Cardiac muscle cell (in vitro differentiated cells and primary cell): ENCODE measurements at regions not wholly inside any gene's neighbourhood (a gene's known extent, or its start where the extent isn't known, plus 50 kb on each side); places are given as distances from the start of the nearest gene placed in this dataset.

Experiments used
- DNase-seq, 2 donors: peaks; one replicate each; pipeline versions ENCODE4 v3.0.0 to v3.0.0-alpha.2; 2010 to 2017; ENCODE audit warnings: low read depth in 1 of 2, low spot score in 1 of 2
- H3K27ac ChIP-seq: fragments of 200-600 bp; sonication (generic); 2 replicates; pipeline ENCODE4 v1.5.1; 2016
- H3K27me3 ChIP-seq: fragments of 200-600 bp; sonication (generic); 2 replicates; pipeline ENCODE4 v1.6.0; 2016; ENCODE audit warnings: control low read depth
- H3K36me3 ChIP-seq: fragments of 200-600 bp; sonication (generic); 2 replicates; pipeline ENCODE4 v1.5.1; 2016; ENCODE audit warnings: control low read depth
- H3K4me1 ChIP-seq: fragments of 200-600 bp; sonication (generic); 2 replicates; pipeline ENCODE4 v1.8.1; 2017; ENCODE audit warnings: low read depth, mild to moderate bottlenecking, mixed run types
- H3K4me3 ChIP-seq: fragments of 200-600 bp; sonication (generic); 2 replicates; pipeline ENCODE4 v1.5.1; 2016; ENCODE audit warnings: mild to moderate bottlenecking
- H3K9me3 ChIP-seq: fragments of 200-600 bp; sonication (generic); 2 replicates; pipeline ENCODE4 v1.5.1; 2017; ENCODE audit warnings: low read depth, mild to moderate bottlenecking, control low read depth
- CTCF ChIP-seq: IDR thresholded peaks from 2 replicates; pipeline ENCODE4 v1.5.1; 2012; ENCODE audit warnings: low read depth, mild to moderate bottlenecking, low read length

GRCh38 chr4:129455482-129455881 is 359.5 kb downstream of the C4orf33 start:
- DNase-seq, result peak in 1 of 2 donors; percentile 1
- Histone ChIP-seq H3K27ac (no peak overlapping the region), H3K36me3 (no peaks in the 10 kb centered on the region), H3K9me3 (no peaks in the 10 kb centered on the region), H3K27me3 (no peaks in the 10 kb centered on the region), H3K4me3 (no peak overlapping the region), H3K4me1 (no peaks in the 10 kb centered on the region)
- TF ChIP-seq CTCF, result no peak

GRCh38 chr4:129468624-129469023 is 372.7 kb downstream of the C4orf33 start:
- no peak for DNase-seq
- TF ChIP-seq CTCF, result no peak
- no peak overlapping the region for H3K4me3 ChIP-seq
- H3K27me3 ChIP-seq, result no peaks in the 10 kb centered on the region
- H3K9me3 ChIP-seq, result no peaks in the 10 kb centered on the region
- H3K4me1 ChIP-seq, result no peaks in the 10 kb centered on the region
- H3K36me3 ChIP-seq, result no peaks in the 10 kb centered on the region
- H3K27ac ChIP-seq, result no peak overlapping the region

- Histone ChIP-seq H3K4me1 (no peaks in the 10 kb centered on the region), H3K4me3 (no peak overlapping the region), H3K27ac (no peak overlapping the region), H3K27me3 (no peaks in the 10 kb centered on the region), H3K36me3 (no peaks in the 10 kb centered on the region), H3K9me3 (no peaks in the 10 kb centered on the region)
- DNase-seq, result no peak
- TF ChIP-seq CTCF, result no peak
These were observed 378.7 kb downstream of the C4orf33 start for GRCh38 chr4:129474698-129475097.

GRCh38 chr4:129481107-129481506 is 385.2 kb downstream of the C4orf33 start:
- no peaks in the 10 kb centered on the region for H3K9me3 ChIP-seq
- no peak for TF ChIP-seq CTCF
- H3K4me3 ChIP-seq, result no peak overlapping the region
- no peaks in the 10 kb centered on the region for H3K27me3 ChIP-seq
- H3K4me1 ChIP-seq, result no peaks in the 10 kb centered on the region
- no peaks in the 10 kb centered on the region for H3K36me3 ChIP-seq
- DNase-seq, result no peak
- H3K27ac ChIP-seq, result no peak overlapping the region

GRCh38 chr4:129488427-129488826 is 392.5 kb downstream of the C4orf33 start:
- H3K27ac ChIP-seq, result no peak overlapping the region
- H3K9me3 ChIP-seq, result no peaks in the 10 kb centered on the region
- H3K27me3 ChIP-seq, result no peaks in the 10 kb centered on the region
- no peaks in the 10 kb centered on the region for H3K36me3 ChIP-seq
- no peak overlapping the region for H3K4me3 ChIP-seq
- no peak for TF ChIP-seq CTCF
- no peak for DNase-seq
- H3K4me1 ChIP-seq, result no peaks in the 10 kb centered on the region

- H3K36me3 ChIP-seq, result no peaks in the 10 kb centered on the region
- no peak overlapping the region for H3K27ac ChIP-seq
- no peaks in the 10 kb centered on the region for H3K9me3 ChIP-seq
- DNase-seq, result no peak
- no peak overlapping the region for H3K4me3 ChIP-seq
- TF ChIP-seq CTCF, result no peak
- H3K4me1 ChIP-seq, result no peaks in the 10 kb centered on the region
- no peaks in the 10 kb centered on the region for H3K27me3 ChIP-seq
These were observed 394.6 kb downstream of the C4orf33 start for GRCh38 chr4:129490516-129490915.
